KOPT-K1 (cell line): ENCODE measurements at regions not wholly inside any gene's neighbourhood (a gene's known extent, or its start where the extent isn't known, plus 50 kb on each side); places are given as distances from the start of the nearest gene placed in this dataset.
"Not testable (repeated sequence)": the region's sequence is repeated elsewhere in the genome, so short reads cannot be mapped to it uniquely, and the experiment has no call there.

Experiments used
- H3K27ac ChIP-seq: fragments of 200-600 bp; sonication (generic); 2 replicates; pipeline ENCODE4 v1.5.1; 2016; ENCODE audit warnings: antibody characterized with exemption, mild to moderate bottlenecking, low read depth, low read length; ENCODE audit not compliant: poor library complexity, severe bottlenecking
- H3K36me3 ChIP-seq: fragments of 200-600 bp; sonication (generic); 2 replicates; pipeline ENCODE4 v1.5.1; 2017; ENCODE audit warnings: antibody characterized with exemption, mild to moderate bottlenecking, low read length, moderate library complexity; ENCODE audit not compliant: insufficient read depth
- H3K9me3 ChIP-seq: fragments of 200-600 bp; sonication (generic); 2 replicates; pipeline ENCODE4 v1.5.1; 2017; ENCODE audit warnings: antibody characterized with exemption, low read length, mild to moderate bottlenecking; ENCODE audit not compliant: insufficient read depth, poor library complexity, severe bottlenecking

- Histone ChIP-seq H3K9me3 (no peaks in the 10 kb centered on the region), H3K27ac (no peak overlapping the region)
Measured at GRCh38 chr4:160580581-160580980, 1477.7 kb downstream of the RAPGEF2 start.

GRCh38 chr4:160592258-160592657, 1489.4 kb downstream of the RAPGEF2 start:
- Histone ChIP-seq H3K9me3 (no peaks in the 10 kb centered on the region), H3K36me3 (no peaks in the 10 kb centered on the region), H3K27ac (no peak overlapping the region)

More at GRCh38 chr4:160580581-160580980, 1477.7 kb downstream of the RAPGEF2 start:
- no peaks in the 10 kb centered on the region for H3K36me3 ChIP-seq

GRCh38 chr4:160595646-160596045, 1492.8 kb downstream of the RAPGEF2 start:
- no peak overlapping the region for H3K27ac ChIP-seq
- H3K36me3 ChIP-seq, result no peaks in the 10 kb centered on the region
- H3K9me3 ChIP-seq, result no peaks in the 10 kb centered on the region

GRCh38 chr4:160604541-160604940, 1501.7 kb downstream of the RAPGEF2 start:
- Histone ChIP-seq H3K9me3 (no peaks in the 10 kb centered on the region), H3K36me3 (no peaks in the 10 kb centered on the region), H3K27ac (no peak overlapping the region)

- Histone ChIP-seq H3K27ac (no peak overlapping the region), H3K36me3 (no peaks in the 10 kb centered on the region), H3K9me3 (no peaks in the 10 kb centered on the region)
Measured at GRCh38 chr4:160611181-160611580, 1508.3 kb downstream of the RAPGEF2 start.

GRCh38 chr4:160631044-160631443, 1528.2 kb downstream of the RAPGEF2 start:
- Histone ChIP-seq H3K36me3 (no peaks in the 10 kb centered on the region), H3K27ac (no peak overlapping the region), H3K9me3 (no peaks in the 10 kb centered on the region)

GRCh38 chr4:160652790-160653189, 1511.0 kb downstream of the FSTL5 start:
- H3K36me3 ChIP-seq, result no peaks in the 10 kb centered on the region
- H3K9me3 ChIP-seq, result no peaks in the 10 kb centered on the region
- no peak overlapping the region for H3K27ac ChIP-seq

- H3K9me3 ChIP-seq, result no peaks in the 10 kb centered on the region
- no peaks in the 10 kb centered on the region for H3K36me3 ChIP-seq
- no peak overlapping the region for H3K27ac ChIP-seq
Measured at GRCh38 chr4:160675550-160675949, 1488.2 kb downstream of the FSTL5 start.

GRCh38 chr4:160685729-160686128, 1478.1 kb downstream of the FSTL5 start:
- H3K9me3 ChIP-seq, result no peaks in the 10 kb centered on the region

GRCh38 chr4:160701671-160702070, 1462.1 kb downstream of the FSTL5 start:
- H3K9me3 ChIP-seq, result no peaks in the 10 kb centered on the region
- no peak overlapping the region for H3K27ac ChIP-seq
- H3K36me3 ChIP-seq, result no peaks in the 10 kb centered on the region

More at GRCh38 chr4:160685729-160686128, 1478.1 kb downstream of the FSTL5 start:
- Histone ChIP-seq H3K27ac (no peak overlapping the region), H3K36me3 (no peaks in the 10 kb centered on the region)

- no peak overlapping the region for H3K27ac ChIP-seq
- no peaks in the 10 kb centered on the region for H3K36me3 ChIP-seq
- no peaks in the 10 kb centered on the region for H3K9me3 ChIP-seq
Measured at GRCh38 chr4:160709026-160709425, 1454.8 kb downstream of the FSTL5 start.

GRCh38 chr4:160709546-160709945, 1454.3 kb downstream of the FSTL5 start:
- Histone ChIP-seq H3K27ac (no peak overlapping the region), H3K9me3 (no peaks in the 10 kb centered on the region), H3K36me3 (no peaks in the 10 kb centered on the region)

- Histone ChIP-seq H3K27ac (no peak overlapping the region), H3K36me3 (no peaks in the 10 kb centered on the region), H3K9me3 (no peaks in the 10 kb centered on the region)
Measured at GRCh38 chr4:160716551-160716950, 1447.2 kb downstream of the FSTL5 start.

- Histone ChIP-seq H3K9me3 (no peaks in the 10 kb centered on the region), H3K36me3 (no peaks in the 10 kb centered on the region), H3K27ac (no peak overlapping the region)
Measured at GRCh38 chr4:160717848-160718247, 1446.0 kb downstream of the FSTL5 start.

- no peaks in the 10 kb centered on the region for H3K9me3 ChIP-seq
- H3K27ac ChIP-seq, result no peak overlapping the region
- no peaks in the 10 kb centered on the region for H3K36me3 ChIP-seq
Measured at GRCh38 chr4:160724063-160724462, 1439.7 kb downstream of the FSTL5 start.

- no peak overlapping the region for H3K27ac ChIP-seq
- H3K36me3 ChIP-seq, result no peaks in the 10 kb centered on the region
- no peaks in the 10 kb centered on the region for H3K9me3 ChIP-seq
Measured at GRCh38 chr4:160745126-160745525, 1418.7 kb downstream of the FSTL5 start.

- not testable (repeated sequence) for H3K27ac ChIP-seq, H3K36me3 ChIP-seq, H3K9me3 ChIP-seq
Measured at GRCh38 chr4:160746585-160746984, 1417.2 kb downstream of the FSTL5 start.
